Middle frontal gyrus (tissue), 1 donor: ENCODE measurements at regions not wholly inside any gene's neighbourhood (a gene's known extent, or its start where the extent isn't known, plus 50 kb on each side); places are given as distances from the start of the nearest gene placed in this dataset.

ENCODE experiments used
- DNase-seq: peaks from one replicate; pipeline ENCODE4 v3.0.0-alpha.2; 2015; ENCODE audit warnings: low spot score; ENCODE audit errors: extremely low spot score

DNA sequence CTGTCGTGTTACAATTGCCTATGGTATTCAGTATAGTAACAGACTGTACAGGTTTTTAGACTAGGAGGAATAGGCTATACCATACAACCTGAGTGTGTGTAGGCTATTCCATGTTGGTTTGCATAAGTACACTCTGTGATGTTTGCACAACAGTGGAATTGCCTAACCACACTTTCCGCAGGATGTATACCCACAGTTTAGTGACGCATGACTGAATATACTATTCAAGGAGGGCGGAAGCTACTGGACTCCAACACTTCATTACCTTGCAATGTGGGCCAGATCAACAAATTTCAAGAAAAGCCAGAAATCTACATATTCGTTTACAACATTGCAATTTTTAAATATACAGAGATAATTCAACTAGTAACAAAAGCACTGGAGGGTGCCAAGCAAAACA, 317.2 kb downstream of the PDGFC start:
- no peak for DNase-seq

DNA sequence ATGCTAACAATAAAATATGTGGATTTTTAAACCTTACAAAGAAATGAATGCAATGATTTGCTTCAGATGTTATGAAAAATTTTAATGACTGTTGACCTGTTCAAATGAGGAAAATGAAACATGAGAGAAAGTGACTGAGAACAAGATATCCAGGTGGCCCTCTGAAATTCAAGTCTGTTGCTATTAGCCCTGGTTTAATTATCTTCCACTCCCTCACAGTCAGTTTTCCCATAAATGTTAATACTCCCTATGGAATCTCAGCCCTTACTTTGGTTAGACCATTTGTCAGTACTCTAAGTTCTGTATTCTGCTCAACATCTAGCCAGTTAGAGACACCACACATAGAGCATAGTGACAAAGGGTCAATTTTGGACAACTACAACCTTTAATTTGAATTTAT, 327.8 kb downstream of the PDGFC start:
- DNase-seq = no peak

DNA sequence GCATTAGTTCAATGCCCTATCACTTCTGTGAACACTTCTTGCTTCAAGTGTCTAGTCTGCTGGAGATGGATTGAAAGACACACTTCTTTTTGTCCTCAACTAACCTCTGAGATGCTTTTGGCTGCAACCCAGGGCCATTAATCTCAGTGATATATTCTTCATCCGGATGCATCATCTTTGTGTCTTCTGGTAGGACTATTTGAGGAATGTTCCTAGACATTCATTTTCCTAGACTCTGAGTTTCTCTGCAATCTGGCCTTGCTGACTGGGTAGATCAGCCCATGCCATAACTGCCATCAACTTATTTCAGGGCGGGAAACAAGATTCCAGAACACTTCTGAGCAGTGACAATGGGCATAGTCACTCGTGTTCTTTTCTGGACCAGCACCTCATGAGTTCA, 329.4 kb downstream of the PDGFC start:
- DNase-seq = no peak

DNA sequence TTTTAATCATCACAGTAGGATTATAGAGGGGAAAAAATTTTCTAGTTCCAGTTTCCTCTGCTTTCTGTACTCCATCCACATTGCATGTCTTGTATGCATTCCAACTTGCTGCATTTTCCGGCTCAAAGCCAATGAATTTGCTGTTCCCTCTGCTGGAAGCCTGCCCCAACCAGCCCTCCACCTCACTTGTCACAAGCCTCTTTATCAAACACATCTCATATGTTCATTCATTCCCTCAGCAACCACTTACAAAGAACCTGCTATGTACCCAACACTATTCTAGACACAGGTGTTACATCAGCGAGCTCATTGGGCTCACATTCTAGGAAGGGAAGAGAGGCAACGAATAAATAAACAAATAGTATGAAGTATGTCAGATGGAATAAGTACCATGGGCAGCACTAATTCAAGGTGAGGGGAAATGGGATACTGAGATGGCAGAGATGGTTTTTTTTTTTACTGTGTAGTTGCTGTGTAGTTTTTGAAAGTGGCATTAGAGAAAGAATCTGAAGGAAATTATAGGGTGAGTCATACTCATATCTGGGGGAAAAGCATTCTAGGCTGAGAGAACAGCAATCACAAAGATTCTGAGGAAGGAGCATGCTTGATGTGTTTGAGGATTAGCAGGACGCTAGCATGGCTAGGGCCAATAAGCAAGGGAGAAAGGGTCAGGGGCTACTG, 332.5 kb downstream of the PDGFC start:
- no peak for DNase-seq

GRCh38 chr4:156638334-156638733, 333.3 kb downstream of the PDGFC start:
- DNase-seq = no peak

DNA sequence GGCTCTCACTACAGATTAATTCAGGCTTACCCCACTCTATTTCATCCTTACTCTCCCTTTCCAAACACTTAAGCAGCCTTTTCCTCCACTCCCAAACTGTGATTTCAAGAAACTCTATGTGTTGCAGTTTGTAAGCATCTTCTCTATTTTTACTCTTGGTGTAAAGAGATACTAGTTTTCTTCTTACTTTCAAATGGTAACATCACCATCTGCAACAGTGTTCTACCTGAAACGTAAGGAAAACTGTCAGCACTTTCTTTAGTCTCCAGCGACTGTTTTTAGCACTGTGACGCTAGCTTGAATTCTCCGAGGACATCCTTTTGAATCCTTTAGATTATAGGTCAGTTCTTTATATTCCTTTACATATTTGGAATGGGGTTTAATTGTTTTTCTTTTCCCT, 335.2 kb downstream of the PDGFC start:
- DNase-seq = no peak

GRCh38 chr4:156635051-156635450, 336.5 kb downstream of the PDGFC start:
- DNase-seq = no peak

- no peak for DNase-seq
Observed at GRCh38 chr4:156634612-156635011, 337.0 kb downstream of the PDGFC start.

GRCh38 chr4:156633847-156634246, 337.8 kb downstream of the PDGFC start:
- DNase-seq = no peak

DNA sequence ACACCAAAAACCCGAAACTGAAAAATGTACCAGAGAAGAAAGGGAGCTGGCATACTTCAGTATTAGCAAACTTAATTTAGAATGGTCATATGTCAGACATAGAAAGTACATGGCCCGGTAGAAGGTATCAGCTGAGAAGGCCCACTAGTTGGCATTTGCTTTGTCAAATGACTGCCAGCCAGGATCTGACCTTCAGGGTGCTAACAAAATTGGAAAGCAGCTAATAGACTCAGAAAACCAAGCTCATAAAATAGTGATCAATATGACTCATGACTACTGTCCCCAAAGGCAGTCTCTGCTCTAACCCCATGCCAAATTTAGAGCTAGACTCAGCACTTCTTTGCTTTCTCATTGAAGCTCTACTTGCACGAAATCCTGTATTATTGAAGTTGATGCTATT, 342.7 kb downstream of the PDGFC start:
- DNase-seq = no peak

- DNase-seq = no peak
Observed at GRCh38 chr4:156623376-156623775, 348.2 kb downstream of the PDGFC start.

DNA sequence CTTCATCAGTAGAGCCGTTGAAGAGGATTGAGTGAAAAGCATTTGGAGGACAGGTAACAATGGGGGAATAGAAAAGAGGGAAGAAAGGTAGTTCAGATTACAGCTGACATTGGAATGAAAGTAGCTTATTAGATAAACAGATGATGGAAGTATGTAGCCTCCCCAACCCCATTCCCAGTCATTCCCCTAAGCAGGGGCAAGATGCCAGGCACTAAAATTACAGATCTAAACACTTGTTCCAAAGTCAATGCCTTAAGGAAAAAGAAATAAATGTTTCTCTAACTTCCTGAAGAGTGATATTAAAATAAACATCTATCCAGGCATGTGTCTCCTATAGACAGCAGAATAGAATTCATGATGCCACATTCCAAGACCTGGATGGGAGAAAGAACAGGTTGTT, 350.8 kb downstream of the PDGFC start:
- no peak for DNase-seq

DNA sequence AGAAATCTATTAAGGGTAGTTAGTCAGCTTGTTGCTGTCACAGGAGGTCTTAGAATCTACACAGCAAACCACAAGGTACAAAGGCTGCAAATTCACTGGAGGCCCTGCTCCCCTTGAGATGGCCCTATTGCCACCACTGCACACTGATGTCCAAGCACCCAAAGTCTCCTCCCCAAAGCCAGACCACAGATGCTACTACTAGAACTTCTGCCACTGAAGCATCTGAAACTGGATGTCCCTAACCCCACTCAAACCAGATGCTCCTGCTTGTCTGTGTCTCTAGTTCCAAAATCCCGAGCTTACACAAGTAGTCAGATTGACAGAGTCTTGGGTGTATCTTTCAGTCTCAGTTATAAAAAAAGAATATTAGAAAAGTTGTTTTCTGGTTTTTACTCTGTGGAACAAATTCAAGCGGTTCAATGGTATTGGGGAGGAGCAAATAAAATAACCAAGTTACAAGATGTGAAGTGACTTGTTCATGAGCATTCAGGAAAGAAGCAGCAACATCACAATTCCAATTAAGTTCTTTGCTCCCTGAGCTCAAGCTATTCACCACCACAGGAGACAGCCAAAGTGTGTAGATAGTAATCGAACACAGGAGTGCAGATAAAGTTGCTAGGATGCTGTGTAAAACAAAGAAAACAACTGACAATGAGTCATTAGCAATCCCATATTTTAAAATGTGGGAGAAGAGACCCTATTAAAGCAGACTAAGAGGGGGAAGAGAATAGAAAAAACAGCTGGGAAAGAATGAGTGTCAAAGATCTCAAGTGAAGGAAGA, 352.3 kb downstream of the PDGFC start:
- no peak for DNase-seq

GRCh38 chr4:156615066-156615531, 356.5 kb downstream of the PDGFC start:
- no peak for DNase-seq

DNA sequence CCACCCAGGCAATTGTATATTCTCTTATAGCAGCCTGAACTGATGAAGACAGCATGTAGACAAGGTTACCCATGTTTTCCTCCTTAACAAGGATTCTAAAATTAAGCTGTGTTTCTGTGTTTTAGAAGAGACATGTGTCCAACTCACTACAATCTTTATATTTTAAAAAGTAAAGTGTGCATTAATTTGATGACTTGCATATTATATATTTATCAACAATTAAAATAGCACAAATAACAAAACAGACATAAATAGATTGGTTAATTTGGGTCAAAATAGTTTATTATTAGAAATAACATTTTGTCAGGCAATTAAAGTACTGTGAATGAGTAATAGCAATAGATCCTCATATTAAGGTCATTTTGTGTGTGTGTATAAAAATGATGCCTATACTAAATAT, 357.1 kb downstream of the PDGFC start:
- DNase-seq = no peak

GRCh38 chr4:156609421-156609820, 362.2 kb downstream of the PDGFC start:
- DNase-seq = no peak

DNA sequence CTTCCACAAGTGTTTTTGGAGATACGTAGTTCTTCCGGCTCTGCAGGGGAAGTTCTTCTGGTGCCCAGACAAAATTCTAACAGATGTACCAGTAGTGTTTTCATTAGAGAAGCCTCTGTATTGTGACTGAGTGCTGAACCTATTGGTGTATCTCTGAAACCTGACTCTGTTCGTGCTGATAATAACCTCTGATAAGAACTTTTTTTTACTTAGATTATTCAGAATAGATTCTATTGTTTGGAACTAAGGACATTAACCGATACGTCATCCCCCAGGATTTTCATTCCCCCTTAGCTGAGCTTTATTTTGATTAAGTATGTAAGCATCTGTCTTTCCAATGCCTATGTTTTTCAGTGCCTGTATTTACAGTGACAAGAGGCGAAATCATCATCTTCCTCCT, 362.9 kb downstream of the PDGFC start:
- DNase-seq = no peak

DNA sequence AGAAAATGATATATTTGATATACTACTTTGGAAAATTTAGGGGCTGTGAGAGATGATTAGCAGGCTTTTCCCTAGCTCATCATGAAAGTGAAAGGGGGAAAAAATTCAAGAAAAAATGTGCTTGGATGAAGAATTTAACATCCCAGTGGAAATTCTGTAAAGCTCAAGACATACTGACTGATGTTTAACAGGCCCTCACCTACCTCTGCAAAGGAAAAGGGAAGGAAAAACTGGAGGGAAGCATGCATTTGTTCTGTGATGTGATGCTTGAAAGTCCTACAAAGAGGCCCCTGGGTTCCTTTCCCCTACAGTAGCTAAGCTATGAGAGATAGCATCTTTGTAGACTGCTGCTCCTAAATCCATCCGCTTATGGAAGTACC, 364.1 kb downstream of the PDGFC start:
- DNase-seq = no peak

- DNase-seq = no peak
Observed at GRCh38 chr4:156606554-156607477, 364.8 kb downstream of the PDGFC start.

GRCh38 chr4:156598138-156598681, 373.4 kb downstream of the PDGFC start:
- no peak for DNase-seq

DNA sequence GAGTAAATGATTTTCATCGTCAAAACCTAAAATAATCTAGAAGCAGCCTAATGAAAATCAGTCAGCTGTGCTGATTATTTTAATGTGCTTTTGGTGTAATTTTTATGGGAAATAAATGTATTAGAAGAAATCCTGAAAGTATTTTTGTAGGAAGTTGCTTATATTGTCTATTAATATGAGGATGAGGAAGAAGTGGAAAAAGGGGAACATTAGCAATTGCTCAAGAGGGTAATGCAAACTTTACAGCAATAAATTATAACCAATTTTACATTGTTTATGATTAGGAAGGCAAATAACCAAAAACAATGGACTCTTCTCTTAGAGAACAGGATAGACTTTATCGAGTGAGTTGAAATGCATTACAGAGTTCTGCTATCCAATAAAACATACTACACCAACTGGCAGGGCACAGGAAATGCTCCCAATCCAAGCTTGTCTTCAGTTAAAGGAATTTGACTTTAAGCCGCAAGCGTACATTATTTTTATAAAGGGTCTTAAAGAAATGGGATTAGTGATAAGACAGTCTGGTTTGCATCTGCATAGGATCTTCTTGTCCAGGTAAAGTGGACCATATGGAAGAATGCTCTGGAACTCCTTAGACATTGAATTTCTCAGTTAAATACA, 374.8 kb downstream of the PDGFC start:
- DNase-seq = no peak
